Esophagus muscularis mucosa (tissue), 3 donors: ENCODE measurements at regions not wholly inside any gene's neighbourhood (a gene's known extent, or its start where the extent isn't known, plus 50 kb on each side); places are given as distances from the start of the nearest gene placed in this dataset.

Source experiments
- CTCF ChIP-seq, 3 experiments: fragments of 200-600 bp in 2 of 3; fragments of 450-650 bp in 1 of 3; sonication (generic) in 2 of 3; IDR thresholded peaks; one replicate each; pipeline ENCODE4 v1.5.1; 2017 to 2019; ENCODE audit warnings: antibody characterized with exemption in 3 of 3, mild to moderate bottlenecking in 2 of 3, moderate library complexity in 1 of 3
- POLR2A ChIP-seq: fragments of 450-650 bp; IDR thresholded peaks from one replicate; pipeline ENCODE4 v1.6.1; 2017; ENCODE audit warnings: antibody characterized with exemption, moderate library complexity, mild to moderate bottlenecking, low read depth

DNA sequence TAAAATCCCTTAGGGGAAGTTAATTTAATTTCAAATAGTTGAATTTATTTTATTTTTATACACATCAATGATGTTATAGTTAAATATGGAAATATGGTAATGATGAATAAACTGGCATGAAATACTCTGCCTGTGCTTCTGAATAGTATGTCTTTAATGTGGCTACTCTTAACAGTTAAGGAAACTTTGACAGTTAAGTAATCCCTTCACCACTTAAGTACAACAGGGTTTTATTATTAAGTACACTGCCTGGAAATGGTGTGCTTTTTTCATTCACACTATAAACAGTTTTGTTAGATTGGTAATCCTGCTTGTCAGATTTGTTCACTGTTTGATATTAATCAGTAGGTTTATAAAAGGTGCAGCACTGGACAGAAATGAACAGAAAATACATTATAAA lies 412.0 kb upstream of the ZEB2 start:
- TF ChIP-seq POLR2A (no peak), CTCF (IDR thresholded peaks at IDR 0.05) (no peak)
